DOHH2 (cell line): ENCODE measurements at regions not wholly inside any gene's neighbourhood (a gene's known extent, or its start where the extent isn't known, plus 50 kb on each side); places are given as distances from the start of the nearest gene placed in this dataset.

Source experiments
- EZH2phosphoT487 ChIP-seq: fragments of 200-600 bp; sonication (generic); IDR thresholded peaks from 2 replicates; pipeline ENCODE4 v1.6.1; 2017; ENCODE audit warnings: borderline replicate concordance, mild to moderate bottlenecking, antibody characterized with exemption, low read length, moderate library complexity, mixed read lengths
- TF ChIP-seq, protein P1 (sequence below): fragments of 200-600 bp; sonication (generic); IDR thresholded peaks from one replicate; pipeline ENCODE4 v1.5.1; 2014; ENCODE audit warnings: antibody characterized with exemption, mild to moderate bottlenecking, low read depth, low read length; ENCODE audit not compliant: poor library complexity, severe bottlenecking

DNA sequence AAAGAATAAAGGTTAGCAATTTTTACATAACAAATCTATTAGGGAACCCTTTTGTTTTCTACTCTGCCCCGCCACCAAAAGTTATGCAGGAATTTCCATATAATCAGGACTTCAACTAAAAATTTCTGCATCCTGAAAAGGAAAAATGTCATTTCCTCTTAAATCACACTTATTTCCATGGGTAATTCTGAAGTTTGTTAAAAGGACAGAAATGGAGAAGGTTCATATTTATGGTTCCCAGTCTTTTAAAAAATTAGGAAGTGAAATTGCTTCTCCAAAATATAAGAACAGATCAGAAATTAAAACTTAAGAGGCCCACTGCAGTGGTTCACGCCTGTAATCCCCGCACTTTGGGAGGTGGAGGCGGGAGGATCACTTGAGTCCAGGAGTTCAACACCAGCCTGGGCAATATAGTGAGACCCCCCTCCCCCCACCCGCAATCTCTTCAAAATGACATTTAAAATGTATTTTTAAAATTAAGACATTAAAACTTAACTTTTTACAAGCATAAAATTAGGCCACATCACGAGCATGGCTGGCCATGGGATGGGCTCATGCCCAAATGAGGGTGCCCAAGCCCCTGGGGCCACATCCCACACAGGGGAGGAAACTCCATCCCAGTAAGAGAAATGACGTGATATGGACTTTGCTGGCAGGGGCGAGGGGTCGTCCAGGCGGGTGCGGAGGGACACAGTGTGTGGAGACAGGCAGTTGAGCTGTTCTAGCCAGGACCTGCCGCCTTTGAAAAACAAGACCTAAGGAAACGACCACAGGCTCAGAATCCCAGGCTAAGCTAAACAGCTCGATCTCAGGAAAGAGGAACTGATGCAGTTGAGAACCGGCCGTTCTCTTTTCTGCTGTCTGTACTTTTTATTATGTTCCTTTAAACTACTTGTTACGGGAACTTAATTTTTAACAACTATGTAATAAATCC is 51.3 kb upstream of the NFE2L3 start:
- TF ChIP-seq, protein P1, sequence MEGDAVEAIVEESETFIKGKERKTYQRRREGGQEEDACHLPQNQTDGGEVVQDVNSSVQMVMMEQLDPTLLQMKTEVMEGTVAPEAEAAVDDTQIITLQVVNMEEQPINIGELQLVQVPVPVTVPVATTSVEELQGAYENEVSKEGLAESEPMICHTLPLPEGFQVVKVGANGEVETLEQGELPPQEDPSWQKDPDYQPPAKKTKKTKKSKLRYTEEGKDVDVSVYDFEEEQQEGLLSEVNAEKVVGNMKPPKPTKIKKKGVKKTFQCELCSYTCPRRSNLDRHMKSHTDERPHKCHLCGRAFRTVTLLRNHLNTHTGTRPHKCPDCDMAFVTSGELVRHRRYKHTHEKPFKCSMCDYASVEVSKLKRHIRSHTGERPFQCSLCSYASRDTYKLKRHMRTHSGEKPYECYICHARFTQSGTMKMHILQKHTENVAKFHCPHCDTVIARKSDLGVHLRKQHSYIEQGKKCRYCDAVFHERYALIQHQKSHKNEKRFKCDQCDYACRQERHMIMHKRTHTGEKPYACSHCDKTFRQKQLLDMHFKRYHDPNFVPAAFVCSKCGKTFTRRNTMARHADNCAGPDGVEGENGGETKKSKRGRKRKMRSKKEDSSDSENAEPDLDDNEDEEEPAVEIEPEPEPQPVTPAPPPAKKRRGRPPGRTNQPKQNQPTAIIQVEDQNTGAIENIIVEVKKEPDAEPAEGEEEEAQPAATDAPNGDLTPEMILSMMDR: no peak
- no peak for TF ChIP-seq EZH2phosphoT487
